Stimulated activated CD8-positive, alpha-beta memory T cell treated with anti-CD3 and anti-CD28 coated beads, Interleukin-2, amount 100 ng/mL, for 48 hours (primary cell): ENCODE measurements at regions not wholly inside any gene's neighbourhood (a gene's known extent, or its start where the extent isn't known, plus 50 kb on each side); places are given as distances from the start of the nearest gene placed in this dataset.

ENCODE experiments used
- DNase-seq, 2 donors: peaks; one replicate each; pipeline ENCODE4 v3.0.0-alpha.2; 2020; ENCODE audit warnings: low read depth in 2 of 2

DNA sequence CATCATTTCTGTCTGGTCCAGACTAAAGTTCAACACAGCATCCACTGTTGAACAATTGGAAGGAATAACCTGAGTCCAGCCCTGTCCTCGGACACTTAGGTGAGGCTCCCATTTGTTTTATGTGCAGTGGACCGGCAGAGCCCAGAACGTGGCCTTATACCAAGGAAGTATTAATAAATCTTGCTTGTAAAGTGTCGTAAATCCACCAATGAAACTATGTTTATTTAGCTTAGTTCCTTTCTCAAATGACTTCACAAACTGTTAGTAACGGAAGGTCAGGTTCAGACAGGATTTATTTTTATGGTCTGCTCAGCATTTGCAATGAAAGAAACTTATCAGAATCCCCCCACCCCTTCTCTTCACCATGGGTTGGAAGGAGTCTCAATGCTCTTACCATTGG, 149.5 kb downstream of the PCSK1 start:
- no peak for DNase-seq

DNA sequence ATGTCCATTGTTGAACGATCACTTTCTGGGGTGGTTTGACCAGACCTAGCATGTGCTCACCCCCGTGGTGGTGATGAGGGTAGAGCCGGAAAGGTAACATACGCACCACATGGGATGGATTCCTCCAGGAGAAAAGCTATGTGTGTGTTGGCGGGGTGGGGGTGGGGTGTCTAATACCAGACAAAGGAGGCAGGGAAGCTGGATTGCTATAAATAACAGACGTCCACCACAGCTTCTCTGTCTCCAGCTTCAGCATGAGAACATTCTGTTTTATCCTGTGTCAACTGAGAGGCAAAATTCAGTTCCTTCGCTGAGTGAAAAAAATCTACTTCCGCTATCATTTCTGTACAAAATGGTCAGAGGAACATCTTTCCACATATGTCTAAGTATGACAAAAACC, 151.0 kb downstream of the PCSK1 start:
- no peak for DNase-seq

DNA sequence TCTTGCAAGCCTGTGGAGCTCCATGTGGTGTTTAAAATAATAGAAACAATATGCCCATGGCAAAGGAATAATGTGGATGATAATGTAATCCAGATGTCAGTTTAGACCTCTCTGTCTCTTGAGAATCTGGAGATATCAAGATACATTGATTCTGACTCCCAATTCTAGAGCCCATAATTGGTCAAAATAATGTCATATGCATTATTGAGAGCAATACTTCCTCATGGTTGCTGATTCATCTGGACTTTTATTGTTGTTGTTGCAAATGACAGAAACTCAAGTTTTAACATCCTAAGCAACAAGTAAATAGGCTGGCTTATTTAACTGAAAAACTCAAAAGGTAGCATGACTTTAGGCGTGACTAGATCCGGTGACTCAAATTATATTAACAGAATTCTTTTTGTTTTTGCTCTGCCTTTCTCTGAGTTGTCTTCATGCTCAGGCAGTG, 152.1 kb downstream of the PCSK1 start:
- no peak for DNase-seq

- DNase-seq, result no peak
Measured at GRCh38 chr5:96279801-96280542, 153.1 kb downstream of the PCSK1 start.

GRCh38 chr5:96278981-96279380, 154.1 kb downstream of the PCSK1 start:
- no peak for DNase-seq

DNA sequence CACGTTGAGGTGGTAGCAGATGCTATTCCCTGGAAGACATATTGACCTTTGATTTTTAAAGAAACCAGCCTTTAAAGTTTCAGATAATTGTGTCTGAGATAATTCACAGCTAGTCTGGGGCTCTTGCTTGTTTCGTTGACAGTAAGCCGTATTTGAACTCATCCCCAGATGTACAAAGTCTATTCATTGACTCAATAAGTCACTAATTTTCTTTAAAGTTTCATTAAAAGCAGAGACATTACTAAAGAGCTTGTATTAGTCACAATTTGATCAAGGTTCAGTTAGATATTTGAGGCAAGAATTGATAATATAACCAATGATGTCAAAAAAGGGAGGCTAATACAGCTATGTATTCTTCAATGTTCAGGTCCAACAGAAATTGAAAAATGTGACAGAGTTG, 158.0 kb downstream of the PCSK1 start:
- DNase-seq, result no peak

DNA sequence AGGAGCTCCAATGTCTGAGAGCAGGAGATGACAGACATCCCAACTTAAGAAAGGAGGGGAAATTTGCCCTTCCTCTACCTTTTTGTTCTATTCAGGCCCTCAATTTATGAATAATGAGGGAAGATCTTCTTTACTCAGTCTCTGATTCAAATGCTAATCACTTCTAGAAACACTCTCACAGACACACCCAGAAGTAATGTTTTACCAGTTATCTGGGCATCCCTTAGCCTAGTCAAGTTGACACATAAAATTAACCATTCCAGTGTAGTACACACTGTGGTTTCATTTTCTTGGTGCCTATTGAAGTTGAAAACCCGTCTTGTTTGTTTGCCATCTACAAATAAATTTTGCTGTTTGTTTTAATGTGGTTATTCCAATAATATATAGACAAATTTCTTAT, 167.6 kb downstream of the PCSK1 start:
- DNase-seq, result no peak

DNA sequence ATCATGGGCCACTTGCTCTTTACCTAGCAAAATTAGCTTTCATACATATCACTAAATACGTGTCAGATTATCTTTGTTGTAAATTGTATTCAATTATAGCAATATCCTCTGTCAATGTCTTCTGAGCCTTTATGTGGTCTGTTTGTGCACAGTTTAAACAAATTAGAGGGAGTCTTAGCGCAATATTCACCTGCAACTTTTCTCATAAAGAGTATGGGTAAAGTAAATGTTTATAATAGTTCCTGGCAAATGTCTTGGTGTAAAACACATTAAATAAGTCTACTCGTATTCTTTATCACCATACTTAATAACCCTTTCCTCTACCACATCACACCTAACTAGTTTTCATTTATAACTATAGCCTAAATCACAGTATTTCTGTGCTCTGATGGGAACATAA, 169.0 kb downstream of the PCSK1 start:
- no peak for DNase-seq

DNA sequence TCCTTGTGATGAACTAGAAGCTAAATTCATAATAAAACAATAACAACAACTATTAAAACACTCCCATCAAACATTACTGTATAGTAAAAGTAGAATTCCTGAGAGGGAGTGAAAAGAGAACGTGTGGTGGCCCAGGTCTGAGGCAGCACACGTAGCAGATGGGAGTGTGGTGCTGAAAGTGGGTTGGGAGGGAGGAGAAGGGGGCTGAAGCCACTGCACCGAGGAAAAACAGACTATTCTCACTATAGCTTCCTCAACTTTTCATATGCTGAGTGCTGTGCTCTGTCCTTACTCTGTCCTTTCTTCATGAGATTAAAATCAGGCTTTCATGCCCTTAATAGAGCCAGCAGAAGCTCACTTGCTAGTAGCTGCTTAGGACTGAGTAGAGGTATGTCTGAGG, 170.9 kb downstream of the PCSK1 start:
- DNase-seq, result no peak

DNA sequence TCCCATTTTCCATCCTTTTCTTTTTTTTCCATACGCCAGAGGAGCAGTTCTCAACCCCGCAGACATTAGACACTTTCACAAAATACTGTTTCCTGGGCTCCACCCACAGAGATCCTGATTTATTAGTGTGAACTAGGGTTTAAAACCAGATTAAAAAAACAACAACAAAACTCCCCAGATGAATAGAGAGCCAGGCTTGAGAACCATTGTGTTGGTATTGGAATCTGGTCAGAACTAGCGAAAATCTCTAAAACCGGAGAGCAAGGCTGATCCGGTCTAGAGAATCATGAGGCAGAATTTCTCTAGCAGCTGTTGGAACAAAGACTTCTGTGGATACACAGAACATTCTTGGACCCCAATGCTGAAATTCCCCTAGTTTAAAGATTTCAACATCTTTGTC, 173.0 kb downstream of the PCSK1 start:
- DNase-seq, result no peak

- no peak for DNase-seq
Measured at GRCh38 chr5:96259151-96259772, 173.8 kb downstream of the PCSK1 start.

GRCh38 chr5:96258692-96259091, 174.4 kb downstream of the PCSK1 start:
- DNase-seq, result no peak

- no peak for DNase-seq
Measured at GRCh38 chr5:96257904-96258303, 175.1 kb downstream of the PCSK1 start.

- no peak for DNase-seq
Measured at GRCh38 chr5:96256795-96257470, 176.1 kb downstream of the PCSK1 start.

DNA sequence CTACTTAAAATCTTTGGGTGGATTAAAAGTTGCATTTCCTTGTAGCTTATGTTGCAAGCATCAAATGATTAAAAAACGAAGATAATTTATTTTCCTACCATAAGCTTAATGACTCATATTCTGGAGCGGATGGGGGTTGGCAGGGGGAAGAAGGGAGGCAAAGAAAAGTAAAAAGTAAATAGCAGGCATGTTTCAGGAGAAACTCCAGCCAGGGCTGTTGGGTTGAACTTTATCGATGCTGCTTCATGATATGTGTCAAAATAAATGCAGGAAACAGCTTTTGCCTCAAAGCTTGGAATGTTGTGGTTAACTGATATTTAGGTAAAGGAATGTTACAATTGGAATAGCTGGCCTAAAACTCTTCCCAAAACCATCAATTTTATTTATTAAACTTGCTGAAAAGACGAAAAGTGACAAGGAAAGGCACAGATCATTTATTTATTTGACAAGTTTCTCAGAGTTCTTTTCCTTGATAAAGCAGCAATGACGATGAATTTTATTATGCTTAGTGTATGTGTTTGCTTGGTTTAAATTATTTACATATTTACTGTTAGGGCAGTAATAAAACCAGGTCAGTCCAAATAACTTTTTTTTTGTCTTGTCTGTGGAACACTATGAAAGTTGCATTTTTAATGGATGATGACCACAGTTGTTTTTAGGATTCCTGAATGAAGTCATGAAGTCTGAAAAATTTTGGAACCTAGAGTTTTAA, 177.9 kb downstream of the PCSK1 start:
- DNase-seq, result no peak

DNA sequence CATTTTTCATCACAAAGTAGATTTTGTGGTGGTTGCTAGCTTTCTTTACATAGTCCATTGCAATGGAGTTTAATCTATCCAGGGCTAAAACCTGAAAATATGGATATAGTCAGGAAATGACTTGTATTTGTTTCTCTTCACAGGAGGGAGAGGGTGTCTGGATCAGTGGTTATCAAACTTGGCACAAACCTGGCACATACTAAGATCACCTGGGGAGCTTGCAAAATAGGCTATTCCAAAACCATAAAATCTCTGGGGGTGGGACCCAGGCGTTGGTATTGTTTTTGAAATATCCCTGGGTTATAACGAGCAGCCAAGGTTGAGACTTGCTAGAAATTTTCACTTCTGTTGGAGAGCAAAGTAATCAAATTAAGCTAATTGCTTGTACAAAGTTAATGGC, 179.9 kb downstream of the PCSK1 start:
- no peak for DNase-seq

GRCh38 chr5:96252596-96252995, 180.5 kb downstream of the PCSK1 start:
- DNase-seq, result no peak

GRCh38 chr5:96250782-96251181, 182.3 kb downstream of the PCSK1 start:
- no peak for DNase-seq

DNA sequence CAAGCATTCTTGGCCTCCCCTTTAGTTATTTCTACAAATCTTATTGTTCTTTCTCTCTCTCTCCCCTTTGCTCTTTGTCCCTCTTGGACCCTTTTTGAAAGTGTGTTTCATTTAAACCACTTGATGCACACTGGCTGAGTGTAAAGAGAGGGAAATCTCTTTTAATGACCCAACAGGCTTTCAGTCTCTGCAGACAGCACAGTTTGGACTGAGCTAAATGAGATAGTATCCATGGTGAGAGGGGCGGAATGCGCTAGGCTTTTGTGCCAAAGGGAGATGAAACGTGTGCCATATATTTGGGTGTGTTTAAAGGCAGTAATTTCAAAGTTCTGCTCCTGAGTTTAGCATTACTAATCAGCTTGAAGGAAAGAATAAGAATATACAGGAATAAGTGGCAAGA, 184.9 kb downstream of the PCSK1 start:
- DNase-seq, result no peak

GRCh38 chr5:96247708-96248107, 185.3 kb downstream of the PCSK1 start:
- DNase-seq, result no peak

DNA sequence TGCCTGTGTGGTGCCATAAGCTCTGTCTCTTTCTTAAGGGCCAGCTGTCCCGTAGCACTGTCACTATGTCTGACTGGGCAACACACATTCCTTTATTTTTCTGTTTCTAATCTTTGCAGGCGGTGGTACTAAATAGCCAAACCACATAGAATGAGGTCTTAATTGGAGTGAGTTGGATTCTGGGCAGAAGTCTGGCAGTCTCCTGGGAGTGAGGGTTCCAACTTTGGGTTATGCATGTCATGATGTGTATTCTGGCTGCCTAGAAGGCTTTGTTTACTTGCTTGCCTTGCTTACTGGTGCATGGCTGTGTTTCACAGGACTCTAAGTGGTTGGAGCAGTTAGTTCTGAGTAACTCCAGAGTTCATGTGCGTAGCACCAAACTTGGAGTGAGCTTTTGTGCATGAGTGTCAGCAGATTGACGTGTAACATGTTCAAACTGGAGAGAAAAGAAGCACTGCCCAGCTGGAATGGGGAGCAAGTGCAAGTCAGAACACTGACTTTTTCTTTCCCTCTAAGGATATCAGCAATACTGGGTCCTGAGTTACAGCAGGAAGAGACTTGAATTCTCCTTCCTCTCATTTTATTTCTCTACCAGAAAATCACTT, 185.8 kb downstream of the PCSK1 start:
- no peak for DNase-seq
